Stimulated activated effector memory CD8-positive, alpha-beta T cell treated with anti-CD3 and anti-CD28 coated beads, Interleukin-12 subunit alpha, Interleukin-12 subunit beta, amount 100 ng/mL, for 72 hours (primary cell): ENCODE measurements at regions not wholly inside any gene's neighbourhood (a gene's known extent, or its start where the extent isn't known, plus 50 kb on each side); places are given as distances from the start of the nearest gene placed in this dataset.

ENCODE experiments used
- ATAC-seq: fragments of 150-1000 bp; cut with Tn5 transposase; 2 replicates; pipeline ENCODE4 v1.10.0; 2021
- DNase-seq, 2 donors: peaks; one replicate each; pipeline ENCODE4 v3.0.0; 2021 to 2022; ENCODE audit warnings: low spot score in 2 of 2
- H3K27ac Mint-ChIP-seq: one replicate; pipeline ENCODE4 v1.8.0; 2022; ENCODE audit warnings: mild to moderate bottlenecking, mixed read lengths
- H3K36me3 Mint-ChIP-seq: one replicate; pipeline ENCODE4 v1.8.0; 2022; ENCODE audit warnings: mild to moderate bottlenecking, mixed read lengths
- H3K4me1 Mint-ChIP-seq: one replicate; pipeline ENCODE4 v1.8.0; 2022; ENCODE audit warnings: mixed read lengths
- H3K4me3 Mint-ChIP-seq: one replicate; pipeline ENCODE4 v1.8.0; 2022; ENCODE audit warnings: mild to moderate bottlenecking, mixed read lengths
- H3K9me3 Mint-ChIP-seq: one replicate; pipeline ENCODE4 v1.8.0; 2022; ENCODE audit warnings: mixed read lengths

DNA sequence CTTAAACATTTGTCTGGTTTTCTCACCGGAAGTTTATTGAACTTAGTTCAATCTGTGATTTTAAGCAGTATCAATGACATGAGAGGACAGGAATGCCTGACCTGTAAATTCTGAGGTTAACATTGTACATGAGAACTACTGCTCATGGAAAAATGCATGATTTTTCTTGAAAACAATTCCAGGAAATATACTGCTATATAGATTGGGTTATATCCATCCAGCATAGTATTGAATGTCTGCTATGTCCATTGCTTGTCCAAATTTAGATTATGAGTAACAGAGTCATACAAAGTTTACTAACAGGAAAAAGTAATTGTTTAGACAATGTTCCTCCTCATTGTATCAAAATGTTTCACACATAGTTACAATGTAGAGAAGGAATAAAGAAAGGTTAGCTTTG is 606.8 kb downstream of the DACH1 start:
- no peaks in the 10 kb centered on the region for H3K36me3 Mint-ChIP-seq
- no peaks in the 10 kb centered on the region for H3K4me1 Mint-ChIP-seq
- H3K27ac Mint-ChIP-seq: no peak overlapping the region
- no peaks in the 10 kb centered on the region for H3K9me3 Mint-ChIP-seq
- no peak overlapping the region for H3K4me3 Mint-ChIP-seq
- DNase-seq (no peak), ATAC-seq (no peak)

DNA sequence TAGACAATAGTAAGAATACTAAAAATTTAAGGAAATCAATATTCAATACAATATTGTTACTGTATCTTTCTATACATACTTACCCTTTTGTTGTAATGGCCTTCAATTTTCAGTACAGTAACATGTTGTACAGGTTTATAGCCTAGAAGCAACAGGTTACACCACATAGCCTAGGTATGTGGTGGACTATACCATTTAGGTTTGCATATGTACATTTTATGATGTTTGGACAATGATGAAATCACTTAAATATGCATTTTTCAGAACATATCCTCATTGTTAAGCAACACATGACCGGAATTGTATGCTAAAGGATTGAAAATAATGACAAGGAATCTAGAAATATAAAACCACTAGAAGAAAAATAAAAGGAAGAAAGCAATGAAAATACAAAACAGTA is 611.4 kb downstream of the DACH1 start:
- DNase-seq (no peak), ATAC-seq (no peak)
- no peak overlapping the region for H3K4me3 Mint-ChIP-seq
- H3K36me3 Mint-ChIP-seq: no peaks in the 10 kb centered on the region
- no peak overlapping the region for H3K27ac Mint-ChIP-seq
- H3K9me3 Mint-ChIP-seq: peaks cover 3% of the 10 kb centered on the region
- no peaks in the 10 kb centered on the region for H3K4me1 Mint-ChIP-seq

DNA sequence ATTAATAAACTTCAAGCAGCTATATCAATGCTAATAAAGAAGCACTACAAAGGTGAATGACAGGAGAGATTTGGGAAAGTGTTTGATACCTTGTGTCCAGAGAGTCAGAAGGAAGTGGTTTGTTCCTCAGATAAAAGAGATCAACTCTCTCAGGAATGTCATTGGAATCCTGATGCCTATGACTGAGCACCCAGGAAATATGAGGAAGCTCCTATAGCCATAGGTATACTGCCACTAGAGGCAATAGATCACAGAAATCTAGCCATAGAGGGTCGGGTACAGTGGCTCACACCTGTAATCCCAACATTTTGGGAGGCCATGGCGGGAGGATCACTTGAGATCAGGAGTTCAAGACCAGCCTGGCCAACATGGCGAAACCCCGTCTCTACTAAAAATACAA is 612.6 kb downstream of the DACH1 start:
- H3K4me1 Mint-ChIP-seq: no peaks in the 10 kb centered on the region
- peaks cover 3% of the 10 kb centered on the region for H3K9me3 Mint-ChIP-seq
- DNase-seq: no peak
- no peak for ATAC-seq
- H3K4me3 Mint-ChIP-seq: no peak overlapping the region
- H3K27ac Mint-ChIP-seq: no peak overlapping the region
- H3K36me3 Mint-ChIP-seq: no peaks in the 10 kb centered on the region

DNA sequence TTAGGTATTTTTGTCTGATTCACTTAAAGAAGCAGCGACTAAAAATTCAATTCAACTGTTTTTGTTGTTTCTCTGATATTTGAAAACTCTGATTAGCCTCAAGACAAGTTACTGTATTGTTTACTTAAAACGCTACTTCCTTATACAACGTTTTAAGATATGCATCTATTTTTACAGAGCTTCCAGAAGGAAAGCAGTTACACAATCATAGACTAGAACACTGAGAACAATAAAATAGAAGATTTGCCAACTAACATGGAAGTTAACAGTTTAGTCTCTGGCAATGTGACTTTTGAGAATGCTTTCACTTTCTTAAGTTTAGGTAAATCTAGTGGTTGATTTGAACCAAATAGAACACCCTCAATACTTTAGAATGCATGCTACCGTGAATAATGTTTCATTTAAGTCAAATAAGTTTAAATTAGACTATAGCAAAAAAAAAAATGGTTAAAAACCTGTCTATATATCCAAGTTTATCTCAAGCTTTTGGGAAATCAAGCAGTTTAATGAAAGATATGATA is 614.8 kb downstream of the DACH1 start:
- Mint-ChIP-seq H3K4me3 (no peak overlapping the region), H3K4me1 (no peaks in the 10 kb centered on the region), H3K27ac (no peak overlapping the region), H3K9me3 (peaks cover 7% of the 10 kb centered on the region), H3K36me3 (no peaks in the 10 kb centered on the region)
- DNase-seq: no peak
- ATAC-seq: no peak

DNA sequence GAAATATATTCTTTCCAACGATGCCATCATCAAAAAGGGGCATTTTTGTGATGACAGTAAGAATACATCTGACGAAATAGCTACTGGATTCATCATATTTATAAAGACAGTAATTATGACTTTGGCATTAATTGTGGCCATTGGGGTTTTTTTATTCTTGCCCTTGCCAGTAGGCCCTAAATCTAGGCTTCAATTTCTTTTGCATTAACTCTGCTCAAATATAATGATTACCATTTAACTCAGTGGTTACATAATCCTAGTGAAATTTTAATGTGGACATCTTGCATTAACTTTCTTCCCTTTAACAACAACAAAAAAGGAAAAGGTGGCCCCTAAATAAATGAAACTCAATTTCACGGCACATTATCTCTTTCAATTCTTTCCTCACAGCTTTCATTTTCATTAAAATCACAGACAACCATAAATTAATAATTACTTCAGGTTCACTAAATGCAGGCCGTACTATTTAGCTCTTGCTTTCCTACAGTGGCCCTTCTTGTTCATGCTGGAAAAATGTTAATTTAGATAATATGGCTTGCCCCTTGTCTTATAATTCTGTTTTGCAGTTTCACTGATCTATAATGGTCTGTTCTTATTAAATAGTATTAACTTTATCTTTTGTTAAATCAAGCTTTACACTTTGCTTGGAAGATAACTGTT is 615.6 kb downstream of the DACH1 start:
- Mint-ChIP-seq H3K27ac (no peak overlapping the region), H3K36me3 (no peaks in the 10 kb centered on the region), H3K4me1 (no peaks in the 10 kb centered on the region), H3K9me3 (peaks cover 7% of the 10 kb centered on the region), H3K4me3 (no peak overlapping the region)
- ATAC-seq (no peak), DNase-seq (no peak)

DNA sequence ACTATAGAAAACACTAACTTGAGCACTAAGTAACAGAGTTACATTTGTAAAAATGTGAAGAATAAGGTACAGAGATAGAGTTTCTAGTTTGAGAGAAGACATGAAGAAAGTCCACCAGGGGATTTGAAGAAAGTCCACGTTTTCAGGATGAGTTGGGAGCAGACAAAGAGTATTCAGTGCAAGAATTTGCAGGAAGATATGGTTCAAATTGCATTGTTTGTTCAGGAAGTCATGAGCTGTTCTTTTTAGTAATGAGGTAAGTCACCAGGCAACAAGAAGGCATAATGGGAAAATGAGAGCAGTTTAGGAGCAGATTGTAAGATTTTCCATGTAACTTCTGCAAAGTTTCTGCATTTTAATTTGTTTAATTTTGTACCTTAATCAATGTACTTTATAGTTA is 618.0 kb downstream of the DACH1 start:
- Mint-ChIP-seq H3K36me3 (no peaks in the 10 kb centered on the region), H3K4me1 (no peaks in the 10 kb centered on the region), H3K9me3 (peaks cover 7% of the 10 kb centered on the region), H3K27ac (no peak overlapping the region), H3K4me3 (no peak overlapping the region)
- no peak for DNase-seq
- no peak for ATAC-seq

GRCh38 chr13:71244161-71244560 is 622.8 kb downstream of the DACH1 start:
- Mint-ChIP-seq H3K9me3 (peaks cover 3% of the 10 kb centered on the region), H3K36me3 (no peaks in the 10 kb centered on the region), H3K27ac (no peak overlapping the region), H3K4me1 (no peaks in the 10 kb centered on the region), H3K4me3 (no peak overlapping the region)
- no peak for ATAC-seq
- DNase-seq: no peak

- H3K4me3 Mint-ChIP-seq: no peak overlapping the region
- H3K9me3 Mint-ChIP-seq: no peaks in the 10 kb centered on the region
- no peak for ATAC-seq
- H3K4me1 Mint-ChIP-seq: no peaks in the 10 kb centered on the region
- H3K36me3 Mint-ChIP-seq: no peaks in the 10 kb centered on the region
- no peak overlapping the region for H3K27ac Mint-ChIP-seq
- DNase-seq: no peak
Measured at GRCh38 chr13:71242201-71242600, 624.8 kb downstream of the DACH1 start.

- Mint-ChIP-seq H3K4me1 (no peaks in the 10 kb centered on the region), H3K4me3 (no peak overlapping the region), H3K36me3 (no peaks in the 10 kb centered on the region), H3K27ac (no peak overlapping the region), H3K9me3 (no peaks in the 10 kb centered on the region)
- ATAC-seq (no peak), DNase-seq (no peak)
Measured at GRCh38 chr13:71240911-71241310, 626.1 kb downstream of the DACH1 start.

GRCh38 chr13:71237332-71237731 is 629.7 kb downstream of the DACH1 start:
- Mint-ChIP-seq H3K9me3 (no peaks in the 10 kb centered on the region), H3K27ac (no peak overlapping the region), H3K4me1 (no peaks in the 10 kb centered on the region), H3K36me3 (no peaks in the 10 kb centered on the region), H3K4me3 (no peak overlapping the region)
- DNase-seq: no peak
- no peak for ATAC-seq

- Mint-ChIP-seq H3K36me3 (no peaks in the 10 kb centered on the region), H3K9me3 (peaks cover 4% of the 10 kb centered on the region), H3K4me1 (no peaks in the 10 kb centered on the region), H3K27ac (no peak overlapping the region), H3K4me3 (no peak overlapping the region)
- no peak for ATAC-seq
- DNase-seq: no peak
Measured at GRCh38 chr13:71219698-71220415, 647.1 kb downstream of the DACH1 start.

DNA sequence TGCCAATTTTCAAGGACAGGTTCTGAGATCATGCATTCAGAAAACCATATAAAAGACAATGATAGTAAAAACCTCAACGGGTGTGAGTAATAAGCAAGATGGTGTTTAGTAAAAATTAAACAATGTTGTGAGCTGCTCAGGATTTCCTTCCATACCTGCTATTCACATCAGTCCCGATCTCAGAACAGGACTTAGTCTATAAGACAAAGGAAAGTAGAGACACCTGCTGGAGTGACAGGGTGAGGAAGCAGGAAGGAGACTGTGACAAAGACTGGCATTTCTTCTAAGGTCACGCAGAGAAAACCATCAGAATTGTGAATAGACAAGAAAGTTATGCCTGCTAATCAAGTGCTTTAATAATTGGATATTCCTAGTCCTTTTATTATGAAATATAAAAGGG is 648.0 kb downstream of the DACH1 start:
- no peak overlapping the region for H3K27ac Mint-ChIP-seq
- H3K4me1 Mint-ChIP-seq: no peaks in the 10 kb centered on the region
- no peaks in the 10 kb centered on the region for H3K36me3 Mint-ChIP-seq
- ATAC-seq (no peak), DNase-seq (no peak)
- H3K9me3 Mint-ChIP-seq: peaks cover 7% of the 10 kb centered on the region
- no peak overlapping the region for H3K4me3 Mint-ChIP-seq

DNA sequence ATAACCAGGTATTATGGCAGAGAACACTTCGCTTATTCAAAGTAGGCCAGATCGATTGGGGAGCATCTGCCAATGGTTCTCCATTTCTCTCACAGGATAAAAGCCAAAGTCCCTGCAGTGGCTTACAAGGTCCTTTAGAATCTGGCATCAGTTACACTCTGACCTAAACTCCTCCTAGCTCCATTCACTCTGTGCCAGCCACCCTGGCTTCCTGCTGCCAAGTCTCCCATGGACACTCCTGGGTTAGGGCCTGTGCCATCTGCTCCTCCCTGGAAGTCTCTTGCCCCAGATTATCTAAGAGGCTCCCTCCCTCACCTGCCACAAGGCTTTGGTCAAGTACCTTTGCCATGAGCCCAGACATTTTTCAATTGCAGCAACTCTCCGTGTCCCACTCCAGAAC is 649.2 kb downstream of the DACH1 start:
- H3K4me3 Mint-ChIP-seq: no peak overlapping the region
- peaks cover 8% of the 10 kb centered on the region for H3K9me3 Mint-ChIP-seq
- H3K27ac Mint-ChIP-seq: no peak overlapping the region
- no peaks in the 10 kb centered on the region for H3K4me1 Mint-ChIP-seq
- DNase-seq (no peak), ATAC-seq (no peak)
- H3K36me3 Mint-ChIP-seq: no peaks in the 10 kb centered on the region

DNA sequence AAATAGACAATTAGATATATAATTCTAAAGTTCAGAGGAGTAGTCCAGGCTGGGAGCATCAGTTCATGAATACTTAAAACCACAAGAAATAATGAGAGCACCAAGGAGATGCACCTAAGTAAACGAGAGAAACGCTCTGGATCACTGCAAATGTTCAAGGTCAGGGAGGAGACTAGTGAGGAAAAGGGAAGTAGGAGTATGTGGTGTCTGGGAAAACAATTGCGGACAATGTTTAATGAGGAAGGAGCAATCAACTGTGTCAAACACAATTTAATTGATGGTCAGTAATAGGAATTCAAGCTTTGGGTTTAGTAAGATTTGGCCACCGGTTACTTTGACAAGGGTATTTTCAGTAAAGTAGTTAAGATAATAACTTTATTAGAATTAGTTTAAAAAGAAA is 652.2 kb downstream of the DACH1 start:
- Mint-ChIP-seq H3K4me1 (no peaks in the 10 kb centered on the region), H3K36me3 (no peaks in the 10 kb centered on the region), H3K27ac (no peak overlapping the region), H3K9me3 (peaks cover 12% of the 10 kb centered on the region), H3K4me3 (no peak overlapping the region)
- ATAC-seq: no peak
- no peak for DNase-seq

- Mint-ChIP-seq H3K4me3 (no peak overlapping the region), H3K9me3 (peaks cover 12% of the 10 kb centered on the region), H3K27ac (no peak overlapping the region), H3K4me1 (no peaks in the 10 kb centered on the region), H3K36me3 (no peaks in the 10 kb centered on the region)
- no peak for ATAC-seq
- DNase-seq: no peak
Measured at GRCh38 chr13:71214357-71214756, 652.6 kb downstream of the DACH1 start.

GRCh38 chr13:71213252-71213821 is 653.7 kb downstream of the DACH1 start:
- ATAC-seq (no peak), DNase-seq (no peak)
- H3K4me3 Mint-ChIP-seq: no peak overlapping the region
- no peaks in the 10 kb centered on the region for H3K4me1 Mint-ChIP-seq
- H3K9me3 Mint-ChIP-seq: peaks cover 12% of the 10 kb centered on the region
- H3K27ac Mint-ChIP-seq: no peak overlapping the region
- no peaks in the 10 kb centered on the region for H3K36me3 Mint-ChIP-seq
